SU-DHL-6 (cell line): ENCODE measurements at regions not wholly inside any gene's neighbourhood (a gene's known extent, or its start where the extent isn't known, plus 50 kb on each side); places are given as distances from the start of the nearest gene placed in this dataset.

Experiments
- H2AFZ ChIP-seq: fragments of 200-600 bp; sonication (generic); 2 replicates; pipeline ENCODE4 v1.6.1; 2014; ENCODE audit warnings: low read depth, mild to moderate bottlenecking, moderate library complexity, mixed read lengths, antibody characterized with exemption, low read length; ENCODE audit not compliant: severe bottlenecking
- H3F3A ChIP-seq: fragments of 200-600 bp; shearing (Covaris generic); 2 replicates; pipeline ENCODE4 v1.6.0; 2016; ENCODE audit warnings: antibody characterized with exemption, mild to moderate bottlenecking; ENCODE audit not compliant: insufficient read depth
- H3K27ac ChIP-seq: fragments of 200-600 bp; sonication (generic); 2 replicates; pipeline ENCODE4 v1.5.1; 2016; ENCODE audit warnings: low read depth, mild to moderate bottlenecking, low read length, moderate library complexity, mixed read lengths
- H3K27me3 ChIP-seq: fragments of 200-600 bp; sonication (generic), shearing (Covaris generic); 2 replicates; pipeline ENCODE4 v1.6.0; 2014; ENCODE audit warnings: mild to moderate bottlenecking, low read length
- H3K36me3 ChIP-seq: fragments of 200-600 bp; sonication (generic); 2 replicates; pipeline ENCODE4 v1.6.1; 2014; ENCODE audit warnings: mild to moderate bottlenecking, low read length, mixed read lengths
- H3K4me2 ChIP-seq: fragments of 300-600, 200-600 bp; shearing (Covaris generic), sonication (generic); 2 replicates; pipeline ENCODE4 v1.6.0; 2014; ENCODE audit warnings: low read length, low read depth, mild to moderate bottlenecking; ENCODE audit not compliant: poor library complexity, severe bottlenecking
- H3K4me3 ChIP-seq: fragments of 200-600 bp; sonication (generic); 2 replicates; pipeline ENCODE4 v1.5.1; 2014; ENCODE audit warnings: antibody characterized with exemption, low read length, mild to moderate bottlenecking, mixed read lengths; ENCODE audit not compliant: insufficient read depth, poor library complexity, severe bottlenecking
- H3K79me2 ChIP-seq: fragments of 200-600 bp; sonication (generic); 2 replicates; pipeline ENCODE4 v1.6.1; 2014; ENCODE audit warnings: mild to moderate bottlenecking, low read length, moderate library complexity; ENCODE audit not compliant: insufficient read depth
- H3K9ac ChIP-seq: fragments of 200-600 bp; sonication (generic); 2 replicates; pipeline ENCODE4 v1.7.0; 2014; ENCODE audit warnings: mild to moderate bottlenecking, low read length
- H3K9me2 ChIP-seq: fragments of 200-600 bp; sonication (generic); replicated peaks from 2 replicates; pipeline ENCODE4 v1.6.1; 2014; ENCODE audit warnings: low read length; ENCODE audit not compliant: insufficient read depth
- H3K9me3 ChIP-seq: fragments of 200-600 bp; sonication (generic); 2 replicates; pipeline ENCODE4 v1.6.1; 2014; ENCODE audit warnings: low read length, mixed read lengths; ENCODE audit not compliant: insufficient read depth
- H4K20me1 ChIP-seq: fragments of 200-600 bp; sonication (generic); 2 replicates; pipeline ENCODE4 v1.6.1; 2014; ENCODE audit warnings: low read depth, mild to moderate bottlenecking, antibody characterized with exemption, low read length, moderate library complexity, mixed read lengths
- EZH2phosphoT487 ChIP-seq: fragments of 200-600 bp; sonication (generic), shearing (Covaris generic); conservative IDR thresholded peaks from 2 replicates; pipeline ENCODE4 v1.6.1; 2018; ENCODE audit warnings: mild to moderate bottlenecking, antibody characterized with exemption, low read length, moderate library complexity, mixed read lengths
- TF ChIP-seq, protein P1 (sequence below): fragments of 200-600 bp; sonication (generic); IDR thresholded peaks from one replicate; pipeline ENCODE4 v1.5.1; 2017; ENCODE audit warnings: antibody characterized with exemption, mild to moderate bottlenecking, low read length, moderate library complexity; ENCODE audit not compliant: insufficient read depth, poor library complexity, severe bottlenecking

DNA sequence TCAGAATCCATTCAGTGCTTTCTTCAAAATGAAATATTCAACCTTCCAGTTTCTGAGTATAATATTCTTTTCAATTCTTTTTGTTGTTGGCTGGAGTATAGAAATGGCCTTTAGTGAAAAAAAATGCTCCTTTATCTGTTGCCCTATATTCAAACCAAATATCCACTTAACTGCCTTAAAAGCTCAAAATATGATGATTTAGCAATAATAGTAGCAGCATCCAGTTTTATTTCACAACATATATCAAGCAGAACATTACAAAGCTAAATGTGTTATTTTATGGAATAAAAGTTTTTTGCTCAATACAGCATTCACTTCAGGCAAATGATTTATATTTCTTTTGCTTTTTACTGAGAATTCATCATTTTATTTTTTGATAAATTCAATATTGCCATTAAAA, 322.4 kb upstream of the EYS start:
- Histone ChIP-seq H3K4me3 (no peak overlapping the region), H2AFZ (no peak overlapping the region), H3K27me3 (no peaks in the 10 kb centered on the region), H3K4me2 (no peak overlapping the region), H3K36me3 (no peaks in the 10 kb centered on the region), H3K79me2 (no peaks in the 10 kb centered on the region), H3K9me3 (no peaks in the 10 kb centered on the region; the same call in 1 of the 2 replicates), H3K9ac (no peak overlapping the region), H4K20me1 (no peaks in the 10 kb centered on the region), H3K9me2 (no peaks in the 10 kb centered on the region), H3F3A (no peaks in the 10 kb centered on the region), H3K27ac (no peak overlapping the region)
- TF ChIP-seq, protein P1, sequence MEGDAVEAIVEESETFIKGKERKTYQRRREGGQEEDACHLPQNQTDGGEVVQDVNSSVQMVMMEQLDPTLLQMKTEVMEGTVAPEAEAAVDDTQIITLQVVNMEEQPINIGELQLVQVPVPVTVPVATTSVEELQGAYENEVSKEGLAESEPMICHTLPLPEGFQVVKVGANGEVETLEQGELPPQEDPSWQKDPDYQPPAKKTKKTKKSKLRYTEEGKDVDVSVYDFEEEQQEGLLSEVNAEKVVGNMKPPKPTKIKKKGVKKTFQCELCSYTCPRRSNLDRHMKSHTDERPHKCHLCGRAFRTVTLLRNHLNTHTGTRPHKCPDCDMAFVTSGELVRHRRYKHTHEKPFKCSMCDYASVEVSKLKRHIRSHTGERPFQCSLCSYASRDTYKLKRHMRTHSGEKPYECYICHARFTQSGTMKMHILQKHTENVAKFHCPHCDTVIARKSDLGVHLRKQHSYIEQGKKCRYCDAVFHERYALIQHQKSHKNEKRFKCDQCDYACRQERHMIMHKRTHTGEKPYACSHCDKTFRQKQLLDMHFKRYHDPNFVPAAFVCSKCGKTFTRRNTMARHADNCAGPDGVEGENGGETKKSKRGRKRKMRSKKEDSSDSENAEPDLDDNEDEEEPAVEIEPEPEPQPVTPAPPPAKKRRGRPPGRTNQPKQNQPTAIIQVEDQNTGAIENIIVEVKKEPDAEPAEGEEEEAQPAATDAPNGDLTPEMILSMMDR: no peak
- TF ChIP-seq EZH2phosphoT487: no peak

DNA sequence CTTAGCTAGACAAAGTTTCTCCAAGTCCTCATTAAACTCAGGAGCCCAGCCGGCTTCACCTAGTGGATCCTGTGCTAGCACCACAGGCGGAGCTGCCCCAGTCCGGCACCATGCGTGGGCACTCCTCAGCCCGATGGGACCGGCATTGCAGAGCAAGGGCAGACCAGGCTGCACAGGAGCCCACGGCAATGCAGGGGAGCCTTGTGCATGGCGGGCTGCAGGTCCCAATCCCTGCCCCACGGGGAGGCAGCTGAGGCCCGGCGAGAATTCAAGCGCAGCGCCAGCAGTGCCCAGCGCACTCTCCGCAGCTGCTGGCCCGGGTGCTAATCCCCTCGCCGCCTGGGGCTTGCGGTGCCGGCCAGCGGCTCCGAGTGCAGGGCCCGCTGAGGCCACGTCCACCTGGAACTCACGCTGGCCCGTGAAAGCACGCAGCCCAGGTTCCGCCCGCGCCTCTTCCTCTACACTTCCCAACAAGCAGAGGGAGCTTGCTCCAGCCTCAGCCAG, 292.3 kb upstream of the EYS start:
- TF ChIP-seq, protein P1: no peak
- TF ChIP-seq EZH2phosphoT487: no peak
- H3F3A ChIP-seq: no peaks in the 10 kb centered on the region
- no peaks in the 10 kb centered on the region for H4K20me1 ChIP-seq
- no peak overlapping the region for H2AFZ ChIP-seq
- no peaks in the 10 kb centered on the region for H3K36me3 ChIP-seq
- no peak overlapping the region for H3K9ac ChIP-seq
- H3K27me3 ChIP-seq: no peaks in the 10 kb centered on the region
- H3K9me3 ChIP-seq: no peaks in the 10 kb centered on the region
- H3K9me2 ChIP-seq: no peaks in the 10 kb centered on the region
- no peak overlapping the region for H3K4me3 ChIP-seq
- no peak overlapping the region for H3K4me2 ChIP-seq
- no peak overlapping the region for H3K27ac ChIP-seq
- no peaks in the 10 kb centered on the region for H3K79me2 ChIP-seq

DNA sequence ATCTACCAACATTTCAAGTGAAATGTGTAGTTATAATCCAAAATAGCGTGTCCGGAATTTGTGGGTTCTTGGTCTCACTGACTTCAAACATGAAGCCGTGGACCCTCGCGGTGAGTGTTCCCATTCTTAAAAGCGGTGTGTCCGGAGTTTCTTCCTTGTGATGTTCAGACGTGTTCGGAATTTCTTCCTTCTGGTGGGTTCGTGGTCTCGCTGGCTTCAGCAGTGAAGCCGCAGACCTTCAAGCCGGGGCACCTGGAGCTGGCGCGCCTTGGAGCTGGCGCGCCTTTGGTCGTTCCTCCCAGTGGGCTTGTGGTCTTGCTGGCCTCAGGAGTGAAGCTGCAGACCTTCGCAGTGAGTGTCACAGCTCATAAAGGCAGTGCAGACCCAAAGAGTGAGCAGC, 291.5 kb upstream of the EYS start:
- no peak overlapping the region for H3K27ac ChIP-seq
- no peak overlapping the region for H2AFZ ChIP-seq
- no peaks in the 10 kb centered on the region for H3K79me2 ChIP-seq
- H3K9ac ChIP-seq: no peak overlapping the region
- no peak overlapping the region for H3K4me2 ChIP-seq
- no peaks in the 10 kb centered on the region for H3K9me2 ChIP-seq
- no peaks in the 10 kb centered on the region for H3K27me3 ChIP-seq
- no peaks in the 10 kb centered on the region for H4K20me1 ChIP-seq
- H3K9me3 ChIP-seq: no peaks in the 10 kb centered on the region
- TF ChIP-seq, protein P1: no peak
- TF ChIP-seq EZH2phosphoT487: no peak
- no peaks in the 10 kb centered on the region for H3F3A ChIP-seq
- no peaks in the 10 kb centered on the region for H3K36me3 ChIP-seq
- no peak overlapping the region for H3K4me3 ChIP-seq

DNA sequence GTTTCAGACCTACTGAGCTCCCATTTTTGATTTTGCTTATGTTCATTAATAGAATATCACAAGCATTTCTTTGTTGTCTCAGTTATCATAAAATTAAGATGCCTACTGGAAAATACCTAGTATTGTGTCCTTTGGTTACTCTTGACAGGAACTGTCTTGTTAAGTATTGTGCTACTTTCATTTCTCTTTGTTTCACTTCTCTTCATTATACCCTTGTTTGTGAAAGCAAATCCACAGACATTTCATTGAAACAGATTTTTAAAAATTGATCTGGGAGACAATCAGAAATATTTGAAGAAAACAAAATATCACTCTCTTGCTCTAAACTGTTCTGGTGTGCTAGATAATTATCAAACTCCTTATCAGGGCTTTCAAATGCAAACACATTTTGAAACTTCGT, 290.5 kb upstream of the EYS start:
- TF ChIP-seq EZH2phosphoT487: no peak
- TF ChIP-seq, protein P1: no peak
- no peak overlapping the region for H3K27ac ChIP-seq

More for the DNA sequence above, 290.5 kb upstream of the EYS start:
- no peaks in the 10 kb centered on the region for H3K27me3 ChIP-seq
- H3K4me2 ChIP-seq: peak overlapping the region; percentile 34
- no peak overlapping the region for H3K4me3 ChIP-seq
- no peaks in the 10 kb centered on the region for H3K9me3 ChIP-seq
- H3F3A ChIP-seq: no peaks in the 10 kb centered on the region
- no peaks in the 10 kb centered on the region for H3K36me3 ChIP-seq
- H4K20me1 ChIP-seq: no peaks in the 10 kb centered on the region
- no peaks in the 10 kb centered on the region for H3K79me2 ChIP-seq
- H3K9me2 ChIP-seq: no peaks in the 10 kb centered on the region
- peak overlapping the region; percentile 47 for H2AFZ ChIP-seq
- H3K9ac ChIP-seq: no peak overlapping the region
